Liver (tissue), 8 donors: ENCODE measurements at regions not wholly inside any gene's neighbourhood (a gene's known extent, or its start where the extent isn't known, plus 50 kb on each side); places are given as distances from the start of the nearest gene placed in this dataset.

ENCODE experiments used
- DNase-seq: peaks from one replicate; pipeline ENCODE4 v3.0.0-alpha.2; 2017; ENCODE audit warnings: low spot score
- H3K27ac ChIP-seq, 2 donors: one replicate each; pipeline ENCODE4 v1.7.0; 2013; ENCODE audit warnings: inconsistent platforms in 2 of 2, low read length in 2 of 2, control low read depth in 1 of 2, low read depth in 1 of 2, mild to moderate bottlenecking in 1 of 2
- H3K27me3 ChIP-seq, 4 donors: one replicate each; pipeline versions ENCODE4 v1.6.1 to v1.7.0; 2013; ENCODE audit warnings: low read length in 3 of 4, inconsistent platforms in 1 of 4, mild to moderate bottlenecking in 1 of 4, moderate library complexity in 1 of 4; ENCODE audit not compliant: control insufficient read depth in 4 of 4, insufficient read depth in 4 of 4
- H3K36me3 ChIP-seq, 4 donors: one replicate each; pipeline versions ENCODE4 v1.6.1 to v1.7.0; 2013; ENCODE audit warnings: low read length in 3 of 4, mild to moderate bottlenecking in 3 of 4, low read depth in 1 of 4, moderate library complexity in 1 of 4; ENCODE audit not compliant: control insufficient read depth in 4 of 4, insufficient read depth in 3 of 4
- H3K4me1 ChIP-seq, 4 donors: one replicate each; pipeline versions ENCODE4 v1.6.1 to v1.7.0; 2013; ENCODE audit warnings: low read length in 3 of 4, mild to moderate bottlenecking in 3 of 4, moderate library complexity in 1 of 4; ENCODE audit not compliant: control insufficient read depth in 4 of 4, insufficient read depth in 4 of 4
- H3K4me3 ChIP-seq, 3 donors: one replicate each; pipeline versions ENCODE4 v1.6.1 to v1.7.0; 2013; ENCODE audit warnings: low read length in 3 of 3, control low read depth in 1 of 3, low read depth in 1 of 3, mild to moderate bottlenecking in 1 of 3
- H3K9ac ChIP-seq, 2 donors: one replicate each; pipeline ENCODE4 v1.7.0; 2013; ENCODE audit warnings: low read length in 2 of 2, mild to moderate bottlenecking in 2 of 2, moderate library complexity in 2 of 2, control low read depth in 1 of 2, low read depth in 1 of 2
- H3K9me3 ChIP-seq, 4 donors: one replicate each; pipeline versions ENCODE4 v1.6.1 to v1.7.0; 2013; ENCODE audit warnings: low read length in 3 of 4; ENCODE audit not compliant: control insufficient read depth in 4 of 4
- ATF3 ChIP-seq: IDR thresholded peaks from 2 replicates; pipeline ENCODE4 v1.6.1; 2016; ENCODE audit warnings: antibody characterized with exemption
- CTCF ChIP-seq: fragments of 150-350 bp; IDR thresholded peaks from 2 replicates; pipeline ENCODE4 v1.5.1; 2017; ENCODE audit warnings: improper control_type of control experiment, low read depth, low read length; ENCODE audit not compliant: missing input control
- EGR1 ChIP-seq, 2 donors: IDR thresholded peaks; 2 replicates each; pipeline ENCODE4 v1.6.1; 2016 to 2018; ENCODE audit warnings: antibody characterized with exemption in 2 of 2, low read depth in 2 of 2
- FOXA1 ChIP-seq: IDR thresholded peaks from 2 replicates; pipeline ENCODE4 v1.6.1; 2016; ENCODE audit warnings: antibody characterized with exemption
- FOXA2 ChIP-seq: IDR thresholded peaks from 2 replicates; pipeline ENCODE4 v1.6.1; 2016; ENCODE audit warnings: antibody characterized with exemption
- GABPA ChIP-seq, 2 donors: IDR thresholded peaks in 1 of 2; conservative IDR thresholded peaks in 1 of 2; 2 replicates each; pipeline ENCODE4 v1.6.1; 2016; ENCODE audit warnings: antibody characterized with exemption in 2 of 2, mild to moderate bottlenecking in 1 of 2, moderate library complexity in 1 of 2
- HNF4A ChIP-seq, 2 donors: conservative IDR thresholded peaks; 2 replicates each; pipeline ENCODE4 v1.6.1; 2016; ENCODE audit warnings: antibody characterized with exemption in 2 of 2, mild to moderate bottlenecking in 2 of 2
- HNF4G ChIP-seq: IDR thresholded peaks from 2 replicates; pipeline ENCODE4 v1.6.1; 2016; ENCODE audit warnings: antibody characterized with exemption
- JUND ChIP-seq, 2 donors: IDR thresholded peaks; 2 replicates each; pipeline ENCODE4 v1.6.1; 2016; ENCODE audit warnings: antibody characterized with exemption in 2 of 2
- MAX ChIP-seq: IDR thresholded peaks from 2 replicates; pipeline ENCODE4 v1.6.1; 2016; ENCODE audit warnings: antibody characterized with exemption
- NR2F2 ChIP-seq: IDR thresholded peaks from 2 replicates; pipeline ENCODE4 v1.6.1; 2016; ENCODE audit warnings: antibody characterized with exemption
- RAD21 ChIP-seq, 2 donors: IDR thresholded peaks; 2 replicates each; pipeline ENCODE4 v1.6.1; 2016; ENCODE audit warnings: antibody characterized with exemption in 2 of 2, mild to moderate bottlenecking in 2 of 2
- REST ChIP-seq: IDR thresholded peaks from 2 replicates; pipeline ENCODE4 v1.6.1; 2016; ENCODE audit warnings: antibody characterized with exemption, mild to moderate bottlenecking
- RXRA ChIP-seq, 2 donors: IDR thresholded peaks; 2 replicates each; pipeline ENCODE4 v1.6.1; 2017 to 2018; ENCODE audit warnings: antibody characterized with exemption in 2 of 2, mild to moderate bottlenecking in 1 of 2
- SP1 ChIP-seq: IDR thresholded peaks from 2 replicates; pipeline ENCODE4 v1.6.1; 2018; ENCODE audit warnings: antibody characterized with exemption, mild to moderate bottlenecking
- TAF1 ChIP-seq: conservative IDR thresholded peaks from 2 replicates; pipeline ENCODE4 v1.6.1; 2016; ENCODE audit warnings: antibody characterized with exemption, mild to moderate bottlenecking
- YY1 ChIP-seq: IDR thresholded peaks from 2 replicates; pipeline ENCODE4 v1.6.1; 2016; ENCODE audit warnings: antibody characterized with exemption, mild to moderate bottlenecking
- ZBTB33 ChIP-seq: IDR thresholded peaks from 2 replicates; pipeline ENCODE4 v1.6.1; 2016; ENCODE audit warnings: antibody characterized with exemption
- WGBS: extraction: QIAGEN DNeasy Blood & Tissue Kit; methylation state at CpG from one replicate; pipeline ENCODE4 v1.1.7; 2013; 5-methylcytosine and 5-hydroxymethylcytosine counted together
- donor health status: healthy.
- donor health status: healthy.
- donor health status: healthy.
- donor health status: healthy.
- donor health status: healthy.

GRCh38 chr5:3904584-3904983 lies 309.0 kb downstream of the IRX1 start:
- Histone ChIP-seq H3K27me3 (peaks cover 0 to 1% (median 0%) of the 10 kb centered on the region in 4 donors), H3K9ac (no peak overlapping the region), H3K9me3 (peaks cover 0 to 2% (median 0%) of the 10 kb centered on the region in 4 donors), H3K27ac (no peak overlapping the region), H3K36me3 (no peaks in the 10 kb centered on the region), H3K4me3 (no peak overlapping the region), H3K4me1 (no peaks in the 10 kb centered on the region)
- TF ChIP-seq YY1: no peak
- no peak for TF ChIP-seq FOXA2
- no peak for TF ChIP-seq EGR1 (IDR thresholded peaks at IDR 0.05; ENCODE audit: low read depth in 2 of 2)
- TF ChIP-seq ZBTB33: no peak
- no peak for TF ChIP-seq SP1
- no peak for TF ChIP-seq GABPA (IDR thresholded peaks at IDR 0.05 in 1 of 2, conservative IDR thresholded peaks at IDR 0.05 in 1 of 2)
- no peak for TF ChIP-seq HNF4G
- no peak for TF ChIP-seq RXRA (IDR thresholded peaks at IDR 0.05)
- no peak for TF ChIP-seq NR2F2
- TF ChIP-seq MAX: no peak
- TF ChIP-seq ATF3: no peak
- no peak for TF ChIP-seq CTCF
- TF ChIP-seq FOXA1: no peak
- TF ChIP-seq REST: no peak
- no peak for TF ChIP-seq TAF1
- TF ChIP-seq HNF4A (conservative IDR thresholded peaks at IDR 0.05): no peak
- no peak for TF ChIP-seq JUND (IDR thresholded peaks at IDR 0.05)
- no peak for TF ChIP-seq RAD21 (IDR thresholded peaks at IDR 0.05)
- 76% methylated on average over 8 of the region's 8 CpGs for whole genome bisulfite sequencing
- no peak for DNase-seq
